ENCODE measurements at regions not wholly inside any gene's neighbourhood (a gene's known extent, or its start where the extent isn't known, plus 50 kb on each side); places are given as distances from the start of the nearest gene placed in this dataset.

DNA sequence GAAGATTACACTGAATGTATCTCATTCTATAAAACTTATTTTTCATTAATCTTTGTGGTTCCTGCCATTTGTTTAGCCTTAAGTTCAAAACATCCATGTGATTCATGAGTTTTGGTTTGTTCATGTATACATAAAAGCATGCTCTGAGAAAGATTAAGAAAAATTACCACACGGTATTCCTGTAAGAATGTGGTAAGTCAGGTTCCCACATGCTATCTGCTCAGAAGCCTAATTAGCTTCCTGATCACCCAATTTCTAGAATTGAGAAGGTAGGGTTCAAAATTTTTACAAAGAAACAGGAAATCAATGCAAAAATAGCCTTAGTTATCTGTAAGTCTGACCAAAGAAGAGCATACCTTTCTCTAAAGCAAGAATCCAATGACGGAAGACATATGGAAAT lies 241.6 kb upstream of the VRK2 start:
- TF ChIP-seq, protein P1, sequence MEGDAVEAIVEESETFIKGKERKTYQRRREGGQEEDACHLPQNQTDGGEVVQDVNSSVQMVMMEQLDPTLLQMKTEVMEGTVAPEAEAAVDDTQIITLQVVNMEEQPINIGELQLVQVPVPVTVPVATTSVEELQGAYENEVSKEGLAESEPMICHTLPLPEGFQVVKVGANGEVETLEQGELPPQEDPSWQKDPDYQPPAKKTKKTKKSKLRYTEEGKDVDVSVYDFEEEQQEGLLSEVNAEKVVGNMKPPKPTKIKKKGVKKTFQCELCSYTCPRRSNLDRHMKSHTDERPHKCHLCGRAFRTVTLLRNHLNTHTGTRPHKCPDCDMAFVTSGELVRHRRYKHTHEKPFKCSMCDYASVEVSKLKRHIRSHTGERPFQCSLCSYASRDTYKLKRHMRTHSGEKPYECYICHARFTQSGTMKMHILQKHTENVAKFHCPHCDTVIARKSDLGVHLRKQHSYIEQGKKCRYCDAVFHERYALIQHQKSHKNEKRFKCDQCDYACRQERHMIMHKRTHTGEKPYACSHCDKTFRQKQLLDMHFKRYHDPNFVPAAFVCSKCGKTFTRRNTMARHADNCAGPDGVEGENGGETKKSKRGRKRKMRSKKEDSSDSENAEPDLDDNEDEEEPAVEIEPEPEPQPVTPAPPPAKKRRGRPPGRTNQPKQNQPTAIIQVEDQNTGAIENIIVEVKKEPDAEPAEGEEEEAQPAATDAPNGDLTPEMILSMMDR (IDR thresholded peaks at IDR 0.05): no peak
- Histone ChIP-seq H3K9ac (no peak overlapping the region), H3K4me1 (no peaks in the 10 kb centered on the region), H3K9me3 (ENCODE audit: control insufficient read depth, low read length) (no peaks in the 10 kb centered on the region), H3K79me2 (no peaks in the 10 kb centered on the region), H3K27me3 (ENCODE audit: control insufficient read depth, insufficient read depth, low read length) (no peaks in the 10 kb centered on the region), H3K36me3 (ENCODE audit: control insufficient read depth, insufficient read depth, low read length) (no peaks in the 10 kb centered on the region), H2AFZ (no peak overlapping the region), H3K4me3 (ENCODE audit: low read depth, low read length) (no peak overlapping the region), H3K27ac (no peak overlapping the region), H3K4me2 (ENCODE audit: low read length) (no peak overlapping the region)

DNA sequence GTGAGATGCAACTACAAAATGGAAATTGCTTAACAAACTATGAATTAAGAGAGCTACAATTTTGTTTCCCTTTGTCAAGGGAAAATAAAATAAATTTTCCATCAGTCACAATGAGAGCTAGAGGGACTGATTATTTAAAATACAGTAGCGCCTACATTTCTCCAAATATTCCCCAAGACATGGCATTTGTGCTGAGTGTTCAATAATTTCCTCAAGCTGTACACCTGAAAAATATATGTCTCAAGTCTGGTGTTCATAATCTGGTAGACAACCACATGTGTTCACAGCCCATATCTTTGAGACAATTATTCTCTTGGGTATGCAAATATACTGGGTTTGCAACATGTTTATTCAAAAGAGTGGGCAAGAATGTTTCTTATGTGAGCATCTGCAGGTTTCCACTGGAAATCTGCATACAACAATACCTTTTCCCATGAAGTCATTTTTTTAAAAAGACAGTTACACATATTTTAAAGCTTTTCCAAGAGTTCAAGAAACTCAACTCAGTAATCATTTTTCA lies 240.1 kb upstream of the VRK2 start:
- Histone ChIP-seq H3K27me3 (ENCODE audit: control insufficient read depth, insufficient read depth, low read length) (no peaks in the 10 kb centered on the region), H3K79me2 (no peaks in the 10 kb centered on the region), H3K4me1 (no peaks in the 10 kb centered on the region), H2AFZ (no peak overlapping the region), H3K9me3 (ENCODE audit: control insufficient read depth, low read length) (no peaks in the 10 kb centered on the region), H3K27ac (no peak overlapping the region), H3K36me3 (ENCODE audit: control insufficient read depth, insufficient read depth, low read length) (no peaks in the 10 kb centered on the region), H3K4me3 (ENCODE audit: low read depth, low read length) (no peak overlapping the region), H3K9ac (no peak overlapping the region), H3K4me2 (ENCODE audit: low read length) (no peak overlapping the region)
- TF ChIP-seq, protein P1 (IDR thresholded peaks at IDR 0.05): no peak

DNA sequence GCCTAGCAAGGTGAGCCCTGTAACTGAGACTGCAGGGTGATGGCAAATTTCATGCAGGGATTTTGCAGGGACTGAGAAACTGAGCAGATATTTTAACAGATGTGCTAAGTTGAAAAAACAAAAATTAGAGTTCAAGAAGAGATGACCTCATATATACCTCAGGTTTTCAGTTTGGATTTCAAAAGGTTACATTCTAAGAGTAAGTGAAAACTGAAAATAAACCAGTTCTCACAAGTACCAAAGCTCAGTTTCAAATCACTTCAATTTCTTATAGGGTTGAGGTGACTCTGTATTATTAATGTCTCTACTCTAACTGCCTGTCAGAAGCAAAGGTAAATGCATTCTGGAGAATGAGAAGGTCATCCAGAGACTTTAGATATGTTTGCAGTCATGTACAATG lies 237.4 kb upstream of the VRK2 start:
- no peaks in the 10 kb centered on the region for H3K79me2 ChIP-seq
- no peaks in the 10 kb centered on the region for H3K36me3 ChIP-seq (ENCODE audit: control insufficient read depth, insufficient read depth, low read length)
- H3K9me3 ChIP-seq (ENCODE audit: control insufficient read depth, low read length): no peaks in the 10 kb centered on the region
- H3K27me3 ChIP-seq (ENCODE audit: control insufficient read depth, insufficient read depth, low read length): no peaks in the 10 kb centered on the region
- no peak overlapping the region for H2AFZ ChIP-seq
- H3K4me3 ChIP-seq (ENCODE audit: low read depth, low read length): no peak overlapping the region
- H3K9ac ChIP-seq: no peak overlapping the region
- H3K4me2 ChIP-seq (ENCODE audit: low read length): no peak overlapping the region
- no peak overlapping the region for H3K27ac ChIP-seq
- H3K4me1 ChIP-seq: no peaks in the 10 kb centered on the region
- TF ChIP-seq, protein P1 (IDR thresholded peaks at IDR 0.05): no peak

DNA sequence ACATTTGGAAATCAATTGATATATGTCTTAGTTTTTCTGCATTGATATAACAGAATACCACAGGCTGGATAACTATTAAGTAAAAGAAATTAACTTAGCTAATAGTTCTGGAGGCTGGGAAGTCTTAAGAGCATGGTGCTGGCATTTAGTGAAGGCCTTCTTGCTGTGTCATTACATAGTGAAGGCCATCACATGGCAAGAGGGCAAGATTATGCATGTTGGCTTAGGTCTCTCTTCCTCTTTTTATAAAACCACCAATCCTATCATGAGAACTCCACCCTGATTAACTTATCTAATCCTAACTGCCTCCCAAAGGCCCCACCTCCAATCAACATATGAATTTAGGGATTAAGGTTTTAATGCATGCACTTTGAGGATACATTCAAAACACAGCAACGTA lies 225.5 kb upstream of the VRK2 start:
- no peaks in the 10 kb centered on the region for H3K27me3 ChIP-seq (ENCODE audit: control insufficient read depth, insufficient read depth, low read length)
- H3K27ac ChIP-seq: no peak overlapping the region
- H3K9me3 ChIP-seq (ENCODE audit: control insufficient read depth, low read length): no peaks in the 10 kb centered on the region
- no peaks in the 10 kb centered on the region for H3K36me3 ChIP-seq (ENCODE audit: control insufficient read depth, insufficient read depth, low read length)
- no peak overlapping the region for H2AFZ ChIP-seq
- no peak overlapping the region for H3K4me2 ChIP-seq (ENCODE audit: low read length)
- H3K4me3 ChIP-seq (ENCODE audit: low read depth, low read length): no peak overlapping the region
- no peaks in the 10 kb centered on the region for H3K79me2 ChIP-seq
- TF ChIP-seq, protein P1 (IDR thresholded peaks at IDR 0.05): no peak
- no peaks in the 10 kb centered on the region for H3K4me1 ChIP-seq
- no peak overlapping the region for H3K9ac ChIP-seq

DNA sequence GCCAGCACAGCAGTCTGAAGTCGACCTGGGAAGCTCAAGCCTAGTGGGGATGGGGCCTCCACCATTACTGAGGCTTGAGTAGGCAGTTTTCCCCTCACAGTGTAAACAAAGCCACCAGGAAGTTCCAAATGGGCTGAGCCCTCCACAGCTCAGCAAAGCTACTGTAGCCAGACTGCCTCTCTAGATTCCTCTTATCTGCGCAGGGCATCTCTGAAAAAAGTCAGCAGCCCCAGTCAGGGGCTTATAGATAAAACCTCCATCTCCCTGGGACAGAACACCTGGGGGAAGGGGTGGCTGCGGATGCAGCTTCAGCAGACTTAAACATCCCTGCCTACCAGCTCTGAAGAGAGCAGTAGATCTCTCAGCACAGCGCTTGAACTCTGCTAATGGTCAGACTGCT lies 218.4 kb upstream of the VRK2 start:
- TF ChIP-seq, protein P1 (IDR thresholded peaks at IDR 0.05): no peak
- H3K27ac ChIP-seq: no peak overlapping the region
- no peak overlapping the region for H3K9ac ChIP-seq
- H3K9me3 ChIP-seq (ENCODE audit: control insufficient read depth, low read length): no peaks in the 10 kb centered on the region
- no peak overlapping the region for H3K4me3 ChIP-seq (ENCODE audit: low read depth, low read length)
- H3K36me3 ChIP-seq (ENCODE audit: control insufficient read depth, insufficient read depth, low read length): no peaks in the 10 kb centered on the region
- no peaks in the 10 kb centered on the region for H3K79me2 ChIP-seq
- H3K4me2 ChIP-seq (ENCODE audit: low read length): no peak overlapping the region
- no peak overlapping the region for H2AFZ ChIP-seq
- H3K27me3 ChIP-seq (ENCODE audit: control insufficient read depth, insufficient read depth, low read length): no peaks in the 10 kb centered on the region
- no peaks in the 10 kb centered on the region for H3K4me1 ChIP-seq

Data from parathyroid adenoma (tissue), 2 donors.